A549 (cell line): ENCODE measurements at regions not wholly inside any gene's neighbourhood (a gene's known extent, or its start where the extent isn't known, plus 50 kb on each side); places are given as distances from the start of the nearest gene placed in this dataset.

Source experiments
- ATAC-seq, 2 experiments: fragments of 200-7000 bp in 1 of 2; fragments of >200 bp in 1 of 2; cut with Nextera tagmentation in 1 of 2; cut with Tn5 transposase in 1 of 2; 3 replicates each; pipeline versions ENCODE4 v1.8.0 to v1.9.1; 2018 to 2020; ENCODE audit warnings: mild to moderate bottlenecking in 1 of 2, moderate library complexity in 1 of 2
- CTCF ChIA-PET: fragments of 300-600 bp; sonication (Branson Sonifier 250); formaldehyde crosslinking; extraction: SDS; loops from one replicate; lab custom pipeline; 2021; ENCODE audit warnings: antibody characterized with exemption, inconsistent platforms; lab: Yijun Ruan, JAX
- POLR2A ChIA-PET: fragments of 350-600 bp; formaldehyde crosslinking; extraction: SDS; loops from one replicate; lab custom pipeline; 2021; ENCODE audit warnings: antibody characterized with exemption, inconsistent platforms; lab: Yijun Ruan, JAX
- DNase-seq, 2 experiments: peaks; one replicate each; pipeline versions ENCODE4 v3.0.0 to v3.0.0-alpha.2; 2011 to 2016; ENCODE audit warnings: low read depth in 1 of 2, low spot score in 1 of 2
- FAIRE-seq: peaks from 2 replicates; lab custom pipeline; 2011; peaks lifted over from hg19 to GRCh38; lab: Jason Lieb, UNC
- H3K27ac ChIP-seq, 2 experiments: fragments of >200 bp; sonication (Bioruptor Twin); formaldehyde crosslinking; 3 replicates each; pipeline ENCODE4 v1.5.1; 2016 to 2017
- H3K4me1 ChIP-seq: fragments of >200 bp; sonication (Bioruptor Twin); formaldehyde crosslinking; 3 replicates; pipeline ENCODE4 v1.6.1; 2016
- H3K4me2 ChIP-seq: fragments of >200 bp; sonication (Bioruptor Twin); formaldehyde crosslinking; 3 replicates; pipeline ENCODE4 v1.6.1; 2016
- H3K4me3 ChIP-seq: fragments of >200 bp; sonication (Bioruptor Twin); formaldehyde crosslinking; 3 replicates; pipeline ENCODE4 v1.5.1; 2016
- H3K9me3 ChIP-seq: fragments of >200 bp; sonication (Bioruptor Twin); formaldehyde crosslinking; 3 replicates; pipeline ENCODE4 v1.6.1; 2016
- CHD2 ChIP-seq: fragments of 150-350 bp; IDR thresholded peaks from 2 replicates; pipeline ENCODE4 v1.6.1; 2014; ENCODE audit warnings: low read length; ENCODE audit not compliant: partially characterized antibody
- EHMT2 ChIP-seq: fragments of 200-600 bp; sonication (generic); IDR thresholded peaks from 2 replicates; pipeline ENCODE4 v1.6.1; 2016; ENCODE audit warnings: antibody characterized with exemption, low read depth, mild to moderate bottlenecking, moderate library complexity
- FOSL2 ChIP-seq, 2 experiments: fragments of 450-650 bp in 1 of 2; fragments of >200 bp in 1 of 2; sonication (Bioruptor Twin) in 1 of 2; formaldehyde crosslinking; IDR thresholded peaks; 2 replicates each; pipeline versions ENCODE4 v1.5.0 to v1.6.1; 2016 to 2020; ENCODE audit warnings: mild to moderate bottlenecking in 1 of 2, moderate library complexity in 1 of 2
- RAD21 ChIP-seq, 2 experiments: fragments of >200 bp in 1 of 2; sonication (Bioruptor Twin) in 1 of 2; formaldehyde crosslinking in 1 of 2; IDR thresholded peaks in 1 of 2; conservative IDR thresholded peaks in 1 of 2; 2 replicates in 1 of 2; 3 replicates in 1 of 2; pipeline ENCODE4 v1.6.1; 2012 to 2018; ENCODE audit warnings: inconsistent platforms in 1 of 2
- RNF2 ChIP-seq: fragments of 200-600 bp; sonication (generic); IDR thresholded peaks from 2 replicates; pipeline ENCODE4 v1.6.1; 2016; ENCODE audit warnings: low read depth, mild to moderate bottlenecking, antibody characterized with exemption, moderate library complexity, borderline replicate concordance
- ZC3H11A ChIP-seq: fragments of 450-650 bp; IDR thresholded peaks from 2 replicates; pipeline ENCODE4 v1.6.1; 2014; ENCODE audit warnings: antibody characterized with exemption, mild to moderate bottlenecking
- ZSCAN20 ChIP-seq: fragments of 250-450 bp; sonication (Bioruptor Pico); IDR thresholded peaks from 2 replicates; pipeline ENCODE4 v1.8.0; 2022; ENCODE audit warnings: mild to moderate bottlenecking, moderate library complexity
- WGBS: methylation state at CpG from one replicate; pipeline ENCODE4 v1.1.6; 2017; ENCODE audit errors: missing lambda C conversion rate; 5-methylcytosine and 5-hydroxymethylcytosine counted together
- TF ChIP-seq, protein P1 (sequence below): fragments of >200 bp; sonication (Bioruptor Twin); formaldehyde crosslinking; IDR thresholded peaks from 3 replicates; pipeline ENCODE4 v1.6.1; 2016
- TF ChIP-seq, protein P2 (sequence below): fragments of 150-350 bp; IDR thresholded peaks from 2 replicates; pipeline ENCODE4 v1.6.1; 2014; ENCODE audit warnings: low read depth, mild to moderate bottlenecking, low read length
- TF ChIP-seq, protein P3 (sequence below): IDR thresholded peaks from 2 replicates; pipeline ENCODE4 v1.6.1; 2012; ENCODE audit warnings: low read depth, borderline replicate concordance
- TF ChIP-seq, protein P4 (sequence below): IDR thresholded peaks from 2 replicates; pipeline ENCODE4 v1.6.1; 2012
- TF ChIP-seq, protein P5 (sequence below): fragments of 200-600 bp; sonication (generic); IDR thresholded peaks from 2 replicates; pipeline ENCODE4 v1.6.1; 2016; ENCODE audit warnings: antibody characterized with exemption, mild to moderate bottlenecking, moderate library complexity

DNA sequence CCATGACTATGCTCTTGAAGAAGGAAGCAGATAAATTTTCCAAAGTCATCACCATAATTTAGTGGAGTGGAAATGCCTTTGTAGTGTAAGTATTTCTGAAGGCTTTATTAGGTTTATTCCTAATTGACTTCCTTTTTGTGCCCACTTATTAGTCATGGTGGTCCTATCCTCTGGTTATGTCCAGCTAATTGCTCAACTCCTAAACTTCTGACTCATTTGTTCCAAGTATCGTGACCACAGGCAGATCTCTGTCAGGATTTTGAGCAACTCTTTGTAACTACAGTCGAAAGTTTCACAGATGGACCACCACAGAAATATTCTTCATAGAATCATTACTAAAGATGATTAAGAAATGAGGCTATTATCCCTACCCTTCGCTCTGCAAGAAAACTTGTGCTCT, 315.6 kb upstream of the PTCHD4 start:
- DNase-seq, result no peak
- ChIA-PET CTCF (no interaction called here), POLR2A (no interaction called here)
- peaks cover 26% of the 10 kb centered on the region for H3K4me1 ChIP-seq
- WGBS, result 88% methylated on average over 3 of the region's 3 CpGs
- no peak for FAIRE-seq
- no peak overlapping the region for H3K4me3 ChIP-seq
- TF ChIP-seq CHD2, result no peak
- TF ChIP-seq ZSCAN20 (CRISPR knock-in tag), result no peak
- TF ChIP-seq, protein P1, sequence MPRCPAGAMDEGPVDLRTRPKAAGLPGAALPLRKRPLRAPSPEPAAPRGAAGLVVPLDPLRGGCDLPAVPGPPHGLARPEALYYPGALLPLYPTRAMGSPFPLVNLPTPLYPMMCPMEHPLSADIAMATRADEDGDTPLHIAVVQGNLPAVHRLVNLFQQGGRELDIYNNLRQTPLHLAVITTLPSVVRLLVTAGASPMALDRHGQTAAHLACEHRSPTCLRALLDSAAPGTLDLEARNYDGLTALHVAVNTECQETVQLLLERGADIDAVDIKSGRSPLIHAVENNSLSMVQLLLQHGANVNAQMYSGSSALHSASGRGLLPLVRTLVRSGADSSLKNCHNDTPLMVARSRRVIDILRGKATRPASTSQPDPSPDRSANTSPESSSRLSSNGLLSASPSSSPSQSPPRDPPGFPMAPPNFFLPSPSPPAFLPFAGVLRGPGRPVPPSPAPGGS, result no peak
- TF ChIP-seq EHMT2, result no peak
- TF ChIP-seq, protein P2, sequence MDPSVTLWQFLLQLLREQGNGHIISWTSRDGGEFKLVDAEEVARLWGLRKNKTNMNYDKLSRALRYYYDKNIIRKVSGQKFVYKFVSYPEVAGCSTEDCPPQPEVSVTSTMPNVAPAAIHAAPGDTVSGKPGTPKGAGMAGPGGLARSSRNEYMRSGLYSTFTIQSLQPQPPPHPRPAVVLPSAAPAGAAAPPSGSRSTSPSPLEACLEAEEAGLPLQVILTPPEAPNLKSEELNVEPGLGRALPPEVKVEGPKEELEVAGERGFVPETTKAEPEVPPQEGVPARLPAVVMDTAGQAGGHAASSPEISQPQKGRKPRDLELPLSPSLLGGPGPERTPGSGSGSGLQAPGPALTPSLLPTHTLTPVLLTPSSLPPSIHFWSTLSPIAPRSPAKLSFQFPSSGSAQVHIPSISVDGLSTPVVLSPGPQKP, result no peak
- TF ChIP-seq, protein P3, sequence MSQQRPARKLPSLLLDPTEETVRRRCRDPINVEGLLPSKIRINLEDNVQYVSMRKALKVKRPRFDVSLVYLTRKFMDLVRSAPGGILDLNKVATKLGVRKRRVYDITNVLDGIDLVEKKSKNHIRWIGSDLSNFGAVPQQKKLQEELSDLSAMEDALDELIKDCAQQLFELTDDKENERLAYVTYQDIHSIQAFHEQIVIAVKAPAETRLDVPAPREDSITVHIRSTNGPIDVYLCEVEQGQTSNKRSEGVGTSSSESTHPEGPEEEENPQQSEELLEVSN, result no peak
- no peak for TF ChIP-seq RNF2
- TF ChIP-seq ZC3H11A, result no peak
- peaks cover 4% of the 10 kb centered on the region; the same call in 1 of the 3 replicates for H3K9me3 ChIP-seq
- H3K4me2 ChIP-seq, result no peak overlapping the region
- no peak for ATAC-seq
- peak overlapping the region in 1 of 2 experiments; percentile 37; a peak in 1 of 6 replicates for H3K27ac ChIP-seq

DNA sequence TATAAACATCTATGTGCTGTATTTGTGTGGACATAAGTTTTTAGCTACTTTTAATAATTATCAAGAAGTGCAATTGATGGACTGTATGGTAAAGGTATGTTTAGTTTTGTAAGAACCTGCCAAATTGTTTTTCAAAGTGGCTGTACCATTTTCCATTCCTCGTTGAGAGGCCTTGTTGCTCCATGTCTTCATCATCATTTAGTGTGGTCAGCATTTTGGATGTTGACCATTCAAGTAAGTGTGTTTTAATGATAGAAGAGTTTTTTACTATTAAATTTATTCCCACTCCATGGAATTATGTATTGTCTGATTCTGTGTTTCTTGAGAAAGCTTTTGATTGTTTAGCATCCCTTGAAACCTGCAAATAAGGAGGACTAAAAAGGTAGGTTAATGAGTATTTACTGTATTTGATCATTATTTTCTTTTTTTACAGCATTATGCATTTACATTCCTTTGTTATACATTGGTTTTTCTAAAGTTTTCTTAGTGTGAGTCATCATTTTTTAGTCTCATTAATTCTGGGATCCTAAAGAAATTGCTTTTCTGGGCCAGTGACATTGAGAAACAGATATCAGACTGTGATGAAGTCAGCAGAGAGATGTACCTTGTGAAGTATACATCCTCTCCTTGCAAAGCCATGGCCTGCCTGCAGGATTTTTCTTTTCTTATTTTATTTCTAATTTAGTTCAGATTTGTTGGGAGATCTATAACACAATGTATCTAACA, 312.8 kb upstream of the PTCHD4 start:
- H3K4me1 ChIP-seq, result peaks cover 6% of the 10 kb centered on the region; the same call in 2 of the 3 replicates
- FAIRE-seq (no peak), DNase-seq (no peak), ATAC-seq (no peak)
- H3K9me3 ChIP-seq, result peaks cover 2% of the 10 kb centered on the region; the same call in 1 of the 3 replicates
- no peak overlapping the region for H3K27ac ChIP-seq
- TF ChIP-seq FOSL2 (IDR thresholded peaks at IDR 0.05) (no peak), FOSL2 (CRISPR knock-in tag; IDR thresholded peaks at IDR 0.05) (no peak), CHD2 (no peak), EHMT2 (no peak), ZC3H11A (no peak), RAD21 (conservative IDR thresholded peaks at IDR 0.05 in 1 of 2, IDR thresholded peaks at IDR 0.05 in 1 of 2) (no peak)
- TF ChIP-seq, protein P4, sequence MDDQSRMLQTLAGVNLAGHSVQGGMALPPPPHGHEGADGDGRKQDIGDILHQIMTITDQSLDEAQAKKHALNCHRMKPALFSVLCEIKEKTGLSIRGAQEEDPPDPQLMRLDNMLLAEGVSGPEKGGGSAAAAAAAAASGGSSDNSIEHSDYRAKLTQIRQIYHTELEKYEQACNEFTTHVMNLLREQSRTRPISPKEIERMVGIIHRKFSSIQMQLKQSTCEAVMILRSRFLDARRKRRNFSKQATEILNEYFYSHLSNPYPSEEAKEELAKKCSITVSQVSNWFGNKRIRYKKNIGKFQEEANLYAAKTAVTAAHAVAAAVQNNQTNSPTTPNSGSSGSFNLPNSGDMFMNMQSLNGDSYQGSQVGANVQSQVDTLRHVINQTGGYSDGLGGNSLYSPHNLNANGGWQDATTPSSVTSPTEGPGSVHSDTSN, result no peak
- TF ChIP-seq, protein P5, sequence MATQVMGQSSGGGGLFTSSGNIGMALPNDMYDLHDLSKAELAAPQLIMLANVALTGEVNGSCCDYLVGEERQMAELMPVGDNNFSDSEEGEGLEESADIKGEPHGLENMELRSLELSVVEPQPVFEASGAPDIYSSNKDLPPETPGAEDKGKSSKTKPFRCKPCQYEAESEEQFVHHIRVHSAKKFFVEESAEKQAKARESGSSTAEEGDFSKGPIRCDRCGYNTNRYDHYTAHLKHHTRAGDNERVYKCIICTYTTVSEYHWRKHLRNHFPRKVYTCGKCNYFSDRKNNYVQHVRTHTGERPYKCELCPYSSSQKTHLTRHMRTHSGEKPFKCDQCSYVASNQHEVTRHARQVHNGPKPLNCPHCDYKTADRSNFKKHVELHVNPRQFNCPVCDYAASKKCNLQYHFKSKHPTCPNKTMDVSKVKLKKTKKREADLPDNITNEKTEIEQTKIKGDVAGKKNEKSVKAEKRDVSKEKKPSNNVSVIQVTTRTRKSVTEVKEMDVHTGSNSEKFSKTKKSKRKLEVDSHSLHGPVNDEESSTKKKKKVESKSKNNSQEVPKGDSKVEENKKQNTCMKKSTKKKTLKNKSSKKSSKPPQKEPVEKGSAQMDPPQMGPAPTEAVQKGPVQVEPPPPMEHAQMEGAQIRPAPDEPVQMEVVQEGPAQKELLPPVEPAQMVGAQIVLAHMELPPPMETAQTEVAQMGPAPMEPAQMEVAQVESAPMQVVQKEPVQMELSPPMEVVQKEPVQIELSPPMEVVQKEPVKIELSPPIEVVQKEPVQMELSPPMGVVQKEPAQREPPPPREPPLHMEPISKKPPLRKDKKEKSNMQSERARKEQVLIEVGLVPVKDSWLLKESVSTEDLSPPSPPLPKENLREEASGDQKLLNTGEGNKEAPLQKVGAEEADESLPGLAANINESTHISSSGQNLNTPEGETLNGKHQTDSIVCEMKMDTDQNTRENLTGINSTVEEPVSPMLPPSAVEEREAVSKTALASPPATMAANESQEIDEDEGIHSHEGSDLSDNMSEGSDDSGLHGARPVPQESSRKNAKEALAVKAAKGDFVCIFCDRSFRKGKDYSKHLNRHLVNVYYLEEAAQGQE, result no peak
- H3K4me3 ChIP-seq, result no peak overlapping the region
- no peak overlapping the region for H3K4me2 ChIP-seq
- ChIA-PET POLR2A (no interaction called here), CTCF (no interaction called here)
- 83% methylated on average over 1 of the region's 1 CpG for WGBS
